Right lobe of liver (tissue), 4 donors: ENCODE measurements at regions not wholly inside any gene's neighbourhood (a gene's known extent, or its start where the extent isn't known, plus 50 kb on each side); places are given as distances from the start of the nearest gene placed in this dataset.

Source experiments
- POLR2A ChIP-seq: fragments of 450-650 bp; IDR thresholded peaks from one replicate; pipeline ENCODE4 v1.6.1; 2017; ENCODE audit warnings: antibody characterized with exemption, mild to moderate bottlenecking
- TF ChIP-seq, protein P1 (sequence below), 4 donors: fragments of 200-600 bp in 3 of 4; fragments of 450-650 bp in 1 of 4; IDR thresholded peaks; one replicate each; pipeline versions ENCODE4 v1.5.1 to v1.8.0; 2016 to 2022; ENCODE audit warnings: antibody characterized with exemption in 4 of 4, mild to moderate bottlenecking in 2 of 4
- donor health status: DM: no; HTN: no; CAD: no.
- donor health status: DM: no; HTN: no; CAD: no.
- donor health status: DM: no; HTN: yes; CAD: no.

- TF ChIP-seq, protein P1, sequence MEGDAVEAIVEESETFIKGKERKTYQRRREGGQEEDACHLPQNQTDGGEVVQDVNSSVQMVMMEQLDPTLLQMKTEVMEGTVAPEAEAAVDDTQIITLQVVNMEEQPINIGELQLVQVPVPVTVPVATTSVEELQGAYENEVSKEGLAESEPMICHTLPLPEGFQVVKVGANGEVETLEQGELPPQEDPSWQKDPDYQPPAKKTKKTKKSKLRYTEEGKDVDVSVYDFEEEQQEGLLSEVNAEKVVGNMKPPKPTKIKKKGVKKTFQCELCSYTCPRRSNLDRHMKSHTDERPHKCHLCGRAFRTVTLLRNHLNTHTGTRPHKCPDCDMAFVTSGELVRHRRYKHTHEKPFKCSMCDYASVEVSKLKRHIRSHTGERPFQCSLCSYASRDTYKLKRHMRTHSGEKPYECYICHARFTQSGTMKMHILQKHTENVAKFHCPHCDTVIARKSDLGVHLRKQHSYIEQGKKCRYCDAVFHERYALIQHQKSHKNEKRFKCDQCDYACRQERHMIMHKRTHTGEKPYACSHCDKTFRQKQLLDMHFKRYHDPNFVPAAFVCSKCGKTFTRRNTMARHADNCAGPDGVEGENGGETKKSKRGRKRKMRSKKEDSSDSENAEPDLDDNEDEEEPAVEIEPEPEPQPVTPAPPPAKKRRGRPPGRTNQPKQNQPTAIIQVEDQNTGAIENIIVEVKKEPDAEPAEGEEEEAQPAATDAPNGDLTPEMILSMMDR (IDR thresholded peaks at IDR 0.05): no peak
- no peak for TF ChIP-seq POLR2A
These were observed 418.2 kb upstream of the NFIA start for GRCh38 chr1:60664086-60664625.
